Caco-2 (cell line): ENCODE measurements at regions not wholly inside any gene's neighbourhood (a gene's known extent, or its start where the extent isn't known, plus 50 kb on each side); places are given as distances from the start of the nearest gene placed in this dataset.

Experiments used
- BruUV-seq: library from RNA; stranded (reverse); fragments of 400-500 nt; replicated peaks from 2 replicates; lab custom pipeline; 2021; lab: Mats Ljungman, UMichigan
- CTCF ChIA-PET: fragments of 300-600 bp; sonication (Branson Sonifier 250); formaldehyde crosslinking; loops from one replicate; lab custom pipeline; 2022; ENCODE audit warnings: antibody characterized with exemption; lab: Charles Lee
- POLR2A ChIA-PET: fragments of 300-600 bp; sonication (Branson Sonifier 250); formaldehyde crosslinking; loops from one replicate; lab custom pipeline; 2022; ENCODE audit warnings: antibody characterized with exemption; lab: Charles Lee
- DNase-seq, 2 experiments: peaks; one replicate each; pipeline versions ENCODE4 v3.0.0 to v3.0.0-alpha.2; 2020 to 2022
- H3K27me3 ChIP-seq: replicated peaks from 2 replicates; pipeline ENCODE4 v1.6.0; 2011; ENCODE audit warnings: low read length; ENCODE audit not compliant: control insufficient read depth, insufficient read depth
- H3K36me3 ChIP-seq: 2 replicates; pipeline ENCODE4 v1.5.1; 2011; ENCODE audit warnings: low read length; ENCODE audit not compliant: control insufficient read depth, insufficient read depth
- H3K4me1 ChIP-seq: fragments of 250-450 bp; sonication (Bioruptor Pico); 2 replicates; pipeline ENCODE4 v1.5.1; 2020; ENCODE audit warnings: mild to moderate bottlenecking
- H3K4me3 ChIP-seq: 2 replicates; pipeline ENCODE4 v1.5.1; 2011; ENCODE audit warnings: low read depth, mild to moderate bottlenecking, control low read depth, low read length
- H3K9me3 ChIP-seq: fragments of 250-450 bp; sonication (Bioruptor Pico); 2 replicates; pipeline ENCODE4 v1.5.1; 2020; ENCODE audit warnings: mild to moderate bottlenecking, moderate library complexity
- H3K27ac Mint-ChIP-seq: one replicate; pipeline ENCODE4 v1.8.0; 2022; ENCODE audit warnings: mixed read lengths; ENCODE audit not compliant: unreplicated experiment
- H3K27me3 Mint-ChIP-seq: one replicate; pipeline ENCODE4 v1.8.0; 2022; ENCODE audit warnings: mixed read lengths; ENCODE audit not compliant: insufficient read depth, unreplicated experiment
- H3K36me3 Mint-ChIP-seq: one replicate; pipeline ENCODE4 v1.8.0; 2022; ENCODE audit warnings: mild to moderate bottlenecking, mixed read lengths; ENCODE audit not compliant: insufficient read depth, unreplicated experiment
- H3K4me1 Mint-ChIP-seq: one replicate; pipeline ENCODE4 v1.8.0; 2022; ENCODE audit warnings: low read depth, mixed read lengths; ENCODE audit not compliant: unreplicated experiment
- H3K4me3 Mint-ChIP-seq: one replicate; pipeline ENCODE4 v1.8.0; 2022; ENCODE audit warnings: mild to moderate bottlenecking, moderate library complexity, mixed read lengths; ENCODE audit not compliant: unreplicated experiment
- H3K9me3 Mint-ChIP-seq: one replicate; pipeline ENCODE4 v1.8.0; 2022; ENCODE audit warnings: mixed read lengths; ENCODE audit not compliant: unreplicated experiment
- intact Hi-C: fragments of 100-400 bp; cut with micrococcal nuclease; formaldehyde crosslinking; loops from one replicate; pipeline ENCODE4 v1.10.0; 2022; ENCODE audit not compliant: unreplicated experiment
- TF ChIP-seq, protein P1 (sequence below), 2 experiments: fragments of 200-600 bp in 1 of 2; IDR thresholded peaks; 1 replicate in 1 of 2; 2 replicates in 1 of 2; pipeline versions ENCODE4 v1.5.1 to v1.8.0; 2011 to 2022; ENCODE audit warnings: antibody characterized with exemption in 1 of 2, control low read depth in 1 of 2, inconsistent platforms in 1 of 2, low read depth in 1 of 2, low read length in 1 of 2, mild to moderate bottlenecking in 1 of 2, moderate library complexity in 1 of 2; ENCODE audit not compliant: insufficient read depth in 1 of 2, severe bottlenecking in 1 of 2, unreplicated experiment in 1 of 2

DNA sequence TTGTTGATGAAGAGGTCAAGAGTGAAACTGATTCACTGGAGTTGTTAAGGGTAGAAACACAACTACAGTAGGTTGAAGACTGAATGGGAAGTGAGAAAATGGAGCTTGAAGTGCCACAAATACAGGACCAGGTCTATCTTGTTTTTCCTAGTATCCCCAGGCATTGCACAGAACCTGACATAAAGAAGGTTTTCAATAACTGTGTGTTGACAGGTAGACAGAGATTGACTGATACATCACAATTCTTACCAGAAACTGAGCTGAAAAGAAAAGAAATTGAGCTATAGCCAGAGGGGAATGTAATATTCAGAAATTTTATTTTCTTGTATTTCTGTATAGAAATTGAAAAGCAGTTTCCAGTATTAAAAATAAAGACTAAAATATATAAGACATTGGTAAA is 767.7 kb downstream of the PCDH17 start:
- Mint-ChIP-seq H3K9me3 (peaks cover 36% of the 10 kb centered on the region), H3K4me3 (no peak overlapping the region), H3K27ac (no peak overlapping the region), H3K4me1 (no peaks in the 10 kb centered on the region), H3K27me3 (no peaks in the 10 kb centered on the region), H3K36me3 (no peaks in the 10 kb centered on the region)
- intact Hi-C loops, result no loop called here
- TF ChIP-seq, protein P1, sequence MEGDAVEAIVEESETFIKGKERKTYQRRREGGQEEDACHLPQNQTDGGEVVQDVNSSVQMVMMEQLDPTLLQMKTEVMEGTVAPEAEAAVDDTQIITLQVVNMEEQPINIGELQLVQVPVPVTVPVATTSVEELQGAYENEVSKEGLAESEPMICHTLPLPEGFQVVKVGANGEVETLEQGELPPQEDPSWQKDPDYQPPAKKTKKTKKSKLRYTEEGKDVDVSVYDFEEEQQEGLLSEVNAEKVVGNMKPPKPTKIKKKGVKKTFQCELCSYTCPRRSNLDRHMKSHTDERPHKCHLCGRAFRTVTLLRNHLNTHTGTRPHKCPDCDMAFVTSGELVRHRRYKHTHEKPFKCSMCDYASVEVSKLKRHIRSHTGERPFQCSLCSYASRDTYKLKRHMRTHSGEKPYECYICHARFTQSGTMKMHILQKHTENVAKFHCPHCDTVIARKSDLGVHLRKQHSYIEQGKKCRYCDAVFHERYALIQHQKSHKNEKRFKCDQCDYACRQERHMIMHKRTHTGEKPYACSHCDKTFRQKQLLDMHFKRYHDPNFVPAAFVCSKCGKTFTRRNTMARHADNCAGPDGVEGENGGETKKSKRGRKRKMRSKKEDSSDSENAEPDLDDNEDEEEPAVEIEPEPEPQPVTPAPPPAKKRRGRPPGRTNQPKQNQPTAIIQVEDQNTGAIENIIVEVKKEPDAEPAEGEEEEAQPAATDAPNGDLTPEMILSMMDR (IDR thresholded peaks at IDR 0.05; ENCODE audit: insufficient read depth in 1 of 2, low read depth in 1 of 2, low read length in 1 of 2, severe bottlenecking in 1 of 2, unreplicated experiment in 1 of 2), result no peak
- H3K36me3 ChIP-seq, result no peaks in the 10 kb centered on the region
- POLR2A ChIA-PET, result no interaction called here
- no peaks in the 10 kb centered on the region for H3K4me1 ChIP-seq
- no peak for DNase-seq
- H3K27me3 ChIP-seq, result no peaks in the 10 kb centered on the region
- H3K9me3 ChIP-seq, result peaks cover 13% of the 10 kb centered on the region; the same call in 1 of the 2 replicates
- CTCF ChIA-PET, result no interaction called here
- no TSS peak for BruUV-seq
- no peak overlapping the region for H3K4me3 ChIP-seq

DNA sequence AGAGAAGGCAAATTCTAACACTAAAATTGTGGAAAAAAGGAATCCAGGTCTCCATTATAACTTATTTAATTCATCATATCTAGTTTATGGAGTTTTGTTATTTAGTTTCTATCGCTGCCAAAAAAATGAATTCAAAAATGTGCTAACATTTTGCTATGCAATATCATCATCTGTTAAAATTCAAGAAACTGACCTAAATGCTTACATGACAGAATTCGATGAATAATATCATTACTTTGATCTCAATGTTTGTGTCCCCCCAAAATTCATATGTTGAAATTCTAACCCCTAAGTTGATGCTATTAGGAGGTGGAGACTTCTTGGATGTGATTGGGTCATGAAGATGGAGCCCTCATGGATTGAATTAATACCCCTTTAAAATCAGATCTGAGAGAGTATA is 775.0 kb downstream of the PCDH17 start:
- TF ChIP-seq, protein P1 (IDR thresholded peaks at IDR 0.05; ENCODE audit: insufficient read depth in 1 of 2, low read depth in 1 of 2, low read length in 1 of 2, severe bottlenecking in 1 of 2, unreplicated experiment in 1 of 2), result no peak
- ChIA-PET POLR2A (no interaction called here), CTCF (no interaction called here)
- intact Hi-C loops, result no loop called here
- peaks cover 7% of the 10 kb centered on the region for H3K9me3 Mint-ChIP-seq
- DNase-seq, result no peak
- H3K36me3 Mint-ChIP-seq, result no peaks in the 10 kb centered on the region
- Histone ChIP-seq H3K27me3 (no peaks in the 10 kb centered on the region), H3K36me3 (no peaks in the 10 kb centered on the region), H3K4me3 (no peak overlapping the region), H3K9me3 (no peaks in the 10 kb centered on the region), H3K4me1 (no peaks in the 10 kb centered on the region)
- H3K4me3 Mint-ChIP-seq, result no peak overlapping the region
- BruUV-seq, result no TSS peak
- H3K27ac Mint-ChIP-seq, result no peak overlapping the region
- no peaks in the 10 kb centered on the region for H3K4me1 Mint-ChIP-seq
- no peaks in the 10 kb centered on the region for H3K27me3 Mint-ChIP-seq

GRCh38 chr13:58429917-58430316 is 798.4 kb downstream of the PCDH17 start:
- Histone ChIP-seq H3K27me3 (no peaks in the 10 kb centered on the region), H3K9me3 (peaks cover 17% of the 10 kb centered on the region), H3K36me3 (no peaks in the 10 kb centered on the region), H3K4me1 (no peaks in the 10 kb centered on the region), H3K4me3 (no peak overlapping the region)
- no peak overlapping the region for H3K4me3 Mint-ChIP-seq
- CTCF ChIA-PET, result no interaction called here
- H3K9me3 Mint-ChIP-seq, result peaks cover 28% of the 10 kb centered on the region
- TF ChIP-seq, protein P1 (IDR thresholded peaks at IDR 0.05; ENCODE audit: insufficient read depth in 1 of 2, low read depth in 1 of 2, low read length in 1 of 2, severe bottlenecking in 1 of 2, unreplicated experiment in 1 of 2), result no peak
- POLR2A ChIA-PET, result no interaction called here
- no peaks in the 10 kb centered on the region for H3K4me1 Mint-ChIP-seq
- no peak overlapping the region for H3K27ac Mint-ChIP-seq
- DNase-seq, result no peak
- no TSS peak for BruUV-seq
- no peaks in the 10 kb centered on the region for H3K36me3 Mint-ChIP-seq
- intact Hi-C loops, result no loop called here
- H3K27me3 Mint-ChIP-seq, result no peaks in the 10 kb centered on the region
